ENCODE measurements at regions not wholly inside any gene's neighbourhood (a gene's known extent, or its start where the extent isn't known, plus 50 kb on each side); places are given as distances from the start of the nearest gene placed in this dataset.

GRCh38 chr5:164206196-164206595 lies 700.8 kb downstream of the MAT2B start:
- no peak for TF ChIP-seq CTCF (IDR thresholded peaks at IDR 0.05)
- TF ChIP-seq POLR2A (IDR thresholded peaks at IDR 0.05), result no peak

Measured in thyroid gland (tissue), 4 donors.